ENCODE measurements at regions not wholly inside any gene's neighbourhood (a gene's known extent, or its start where the extent isn't known, plus 50 kb on each side); places are given as distances from the start of the nearest gene placed in this dataset.
A peak's percentile ranks its signal among the peaks of the same experiment; 100 is the strongest.
"Not testable (repeated sequence)": the region's sequence is repeated elsewhere in the genome, so short reads cannot be mapped to it uniquely, and the experiment has no call there.

GRCh38 chr21:38903690-38904139 is 98.0 kb downstream of the ETS2 start:
- no peak for FAIRE-seq

GRCh38 chr21:38902608-38903445 is 97.1 kb downstream of the ETS2 start:
- no peak for TF ChIP-seq CTCF (IDR thresholded peaks at IDR 0.05; ENCODE audit: borderline replicate concordance, extremely low read depth, insufficient read depth)
- Histone ChIP-seq H3K9ac (ENCODE audit: low read length in 3 of 3) (no peak overlapping the region), H3K9me3 (ENCODE audit: control insufficient read depth in 2 of 3, insufficient read depth in 1 of 3, low read length in 3 of 3) (peaks cover 0 to 8% (median 0%) of the 10 kb centered on the region in 3 donors), H3K4me1 (ENCODE audit: control insufficient read depth in 2 of 3, insufficient read depth in 2 of 3, low read depth in 1 of 3, low read length in 3 of 3) (peaks cover 0 to 12% (median 10%) of the 10 kb centered on the region in 3 donors), H3K36me3 (ENCODE audit: control insufficient read depth in 2 of 3, insufficient read depth in 3 of 3, low read length in 3 of 3) (no peaks in the 10 kb centered on the region), H3K4me3 (ENCODE audit: low read length in 3 of 3) (no peak overlapping the region), H3K27ac (ENCODE audit: low read depth in 2 of 2, low read length in 2 of 2) (peak overlapping the region; percentile 24 to 39), H3K27me3 (ENCODE audit: control insufficient read depth, insufficient read depth, low read length) (no peaks in the 10 kb centered on the region)
- DNase-seq (no peak), FAIRE-seq (no peak)
- intact Hi-C loops (cut with DNase I): no loop called here

More at GRCh38 chr21:38903690-38904139, 98.0 kb downstream of the ETS2 start:
- Histone ChIP-seq H3K9me3 (ENCODE audit: control insufficient read depth in 2 of 3, insufficient read depth in 1 of 3, low read length in 3 of 3) (peaks cover 0 to 8% (median 0%) of the 10 kb centered on the region in 3 donors), H3K4me3 (ENCODE audit: low read length in 3 of 3) (no peak overlapping the region), H3K36me3 (ENCODE audit: control insufficient read depth in 2 of 3, insufficient read depth in 3 of 3, low read length in 3 of 3) (no peaks in the 10 kb centered on the region), H3K4me1 (ENCODE audit: control insufficient read depth in 2 of 3, insufficient read depth in 2 of 3, low read depth in 1 of 3, low read length in 3 of 3) (peaks cover 0 to 17% (median 11%) of the 10 kb centered on the region in 3 donors), H3K27ac (ENCODE audit: low read depth in 2 of 2, low read length in 2 of 2) (peak overlapping the region; percentile 39 to 41), H3K27me3 (ENCODE audit: control insufficient read depth, insufficient read depth, low read length) (no peaks in the 10 kb centered on the region), H3K9ac (ENCODE audit: low read length in 3 of 3) (no peak overlapping the region)
- intact Hi-C loops (cut with DNase I): no loop called here
- no peak for TF ChIP-seq CTCF (IDR thresholded peaks at IDR 0.05; ENCODE audit: borderline replicate concordance, extremely low read depth, insufficient read depth)
- DNase-seq: no peak

- Histone ChIP-seq H3K9me3 (ENCODE audit: control insufficient read depth in 2 of 3, insufficient read depth in 1 of 3, low read length in 3 of 3) (peaks cover 0 to 8% (median 0%) of the 10 kb centered on the region in 3 donors), H3K9ac (ENCODE audit: low read length in 3 of 3) (no peak overlapping the region), H3K4me3 (ENCODE audit: low read length in 3 of 3) (no peak overlapping the region), H3K4me1 (ENCODE audit: control insufficient read depth in 2 of 3, insufficient read depth in 2 of 3, low read depth in 1 of 3, low read length in 3 of 3) (peaks cover 0 to 5% (median 0%) of the 10 kb centered on the region in 3 donors), H3K27me3 (ENCODE audit: control insufficient read depth, insufficient read depth, low read length) (no peaks in the 10 kb centered on the region), H3K36me3 (ENCODE audit: control insufficient read depth in 2 of 3, insufficient read depth in 3 of 3, low read length in 3 of 3) (no peaks in the 10 kb centered on the region), H3K27ac (ENCODE audit: low read depth in 2 of 2, low read length in 2 of 2) (no peak overlapping the region)
- no peak for TF ChIP-seq CTCF (IDR thresholded peaks at IDR 0.05; ENCODE audit: borderline replicate concordance, extremely low read depth, insufficient read depth)
- intact Hi-C loops (cut with DNase I): no loop called here
- no peak for FAIRE-seq
- DNase-seq: no peak
Observed at GRCh38 chr21:38900499-38900898, 94.8 kb downstream of the ETS2 start.

- DNase-seq; H3K4me3 ChIP-seq (ENCODE audit: low read length in 3 of 3); H3K27ac ChIP-seq (ENCODE audit: low read depth in 2 of 2, low read length in 2 of 2); FAIRE-seq; H3K4me1 ChIP-seq (ENCODE audit: control insufficient read depth in 2 of 3, insufficient read depth in 2 of 3, low read depth in 1 of 3, low read length in 3 of 3); H3K9me3 ChIP-seq (ENCODE audit: control insufficient read depth in 2 of 3, insufficient read depth in 1 of 3, low read length in 3 of 3); H3K36me3 ChIP-seq (ENCODE audit: control insufficient read depth in 2 of 3, insufficient read depth in 3 of 3, low read length in 3 of 3); intact Hi-C loops (cut with DNase I); H3K27me3 ChIP-seq (ENCODE audit: control insufficient read depth, insufficient read depth, low read length); H3K9ac ChIP-seq (ENCODE audit: low read length in 3 of 3): not testable (repeated sequence)
Observed at GRCh38 chr21:38899985-38900384, 94.3 kb downstream of the ETS2 start.

All from kidney (tissue), 13 donors.